ENCODE measurements at regions not wholly inside any gene's neighbourhood (a gene's known extent, or its start where the extent isn't known, plus 50 kb on each side); places are given as distances from the start of the nearest gene placed in this dataset.

GRCh38 chr2:58739033-58739432 lies 497.9 kb upstream of the FANCL start:
- DNase-seq (ENCODE audit: low read depth in 1 of 2, low spot score in 1 of 2) (no peak), ATAC-seq (no peak), FAIRE-seq (no peak)
- H3K4me1 ChIP-seq: peaks cover 8% of the 10 kb centered on the region; the same call in 2 of the 3 replicates
- no peak overlapping the region for H3K4me3 ChIP-seq
- ChIA-PET CTCF (interaction anchor here (1.9 kb wide), 1 partner anchor 16 kb away, joined by 5 read pairs; no protein-coding TSS in a partner anchor), POLR2A (interaction anchor here (0.6 kb wide), 1 partner anchor 676 kb away, joined by 7 read pairs; no protein-coding TSS in a partner anchor)
- 87% methylated on average over 1 of the region's 1 CpG for WGBS (ENCODE audit: missing lambda C conversion rate)
- no peak overlapping the region for H3K4me2 ChIP-seq
- TF ChIP-seq ZC3H11A (IDR thresholded peaks at IDR 0.05) (no peak), KDM1A (IDR thresholded peaks at IDR 0.05; ENCODE audit: low read depth) (no peak), FOSL2 (IDR thresholded peaks at IDR 0.05) (no peak), FOSL2 (CRISPR knock-in tag; IDR thresholded peaks at IDR 0.05) (no peak), HOXB5 (CRISPR knock-in tag; IDR thresholded peaks at IDR 0.05) (no peak), EP300 (IDR thresholded peaks at IDR 0.05) (no peak), PBX3 (IDR thresholded peaks at IDR 0.05) (no peak), NR3C1 (IDR thresholded peaks at IDR 0.05) (no peak), NPAS2 (CRISPR knock-in tag; IDR thresholded peaks at IDR 0.05; ENCODE audit: borderline replicate concordance) (no peak), REST (IDR thresholded peaks at IDR 0.05) (no peak), CTCF (IDR thresholded peaks at IDR 0.05) (no peak), HOXB13 (CRISPR knock-in tag; IDR thresholded peaks at IDR 0.05; ENCODE audit: low read depth) (no peak), RARB (CRISPR knock-in tag; IDR thresholded peaks at IDR 0.05) (no peak), HMGXB4 (CRISPR knock-in tag; IDR thresholded peaks at IDR 0.05; ENCODE audit: borderline replicate concordance) (no peak), POLR2AphosphoS2 (conservative IDR thresholded peaks at IDR 0.05; ENCODE audit: low read length) (no peak), CBX8 (IDR thresholded peaks at IDR 0.05) (no peak), MAX (IDR thresholded peaks at IDR 0.05) (no peak), HOXA7 (CRISPR knock-in tag; IDR thresholded peaks at IDR 0.05) (no peak), TFCP2L1 (CRISPR knock-in tag; IDR thresholded peaks at IDR 0.05) (no peak)
- H3K9me3 ChIP-seq: no peaks in the 10 kb centered on the region; the same call in 2 of the 3 replicates
- no peak overlapping the region for H3K27ac ChIP-seq

GRCh38 chr2:58734365-58734764 lies 493.2 kb upstream of the FANCL start:
- H3K9me3 ChIP-seq: no peaks in the 10 kb centered on the region
- H3K4me2 ChIP-seq: peak overlapping the region; percentile 46
- peak; percentile 6 to 55 for DNase-seq (ENCODE audit: low read depth in 1 of 2, low spot score in 1 of 2)
- H3K4me3 ChIP-seq: no peak overlapping the region
- ChIA-PET CTCF (interaction anchor here (1.0 kb wide), 1 partner anchor 1013 kb away, joined by 3 read pairs; no protein-coding TSS in a partner anchor), POLR2A (no interaction called here)
- TF ChIP-seq MAX (IDR thresholded peaks at IDR 0.05) (0 out of 2 replicates have a peak, but pooled peaks have one; percentile 31), CEBPB (IDR thresholded peaks at IDR 0.05) (no peak), POLR2A (IDR thresholded peaks at IDR 0.05; ENCODE audit: low read length) (no peak), FOSL2 (IDR thresholded peaks at IDR 0.05) (no peak), FOSL2 (CRISPR knock-in tag; IDR thresholded peaks at IDR 0.05) (peak; percentile 77), ATOH8 (CRISPR knock-in tag; IDR thresholded peaks at IDR 0.05; ENCODE audit: low read depth) (no peak), JUNB (IDR thresholded peaks at IDR 0.05) (peak; percentile 43; the same call in 1 of the 2 replicates)
- peak; percentile 75 to 93 for ATAC-seq
- no peak overlapping the region for H3K27ac ChIP-seq
- peaks cover 12% of the 10 kb centered on the region; the same call in 2 of the 3 replicates for H3K4me1 ChIP-seq
- WGBS (ENCODE audit: missing lambda C conversion rate): 40% methylated on average over 1 of the region's 1 CpG
- FAIRE-seq: no peak

Measured in A549 (cell line).